K562 (cell line): ENCODE measurements at regions not wholly inside any gene's neighbourhood (a gene's known extent, or its start where the extent isn't known, plus 50 kb on each side); places are given as distances from the start of the nearest gene placed in this dataset.
A peak's percentile ranks its signal among the peaks of the same experiment; 100 is the strongest.

Experiments
- ATAC-seq: fragments of 200-7000 bp; cut with Tn5 transposase; 3 replicates; pipeline ENCODE4 v1.9.1; 2020; ENCODE audit warnings: moderate library complexity
- BruUV-seq: library from RNA; stranded (reverse); fragments of 400-500 nt; replicated peaks from 2 replicates; lab custom pipeline; 2021; lab: Mats Ljungman, UMichigan
- CTCF ChIA-PET: fragments of 300-600 bp; formaldehyde crosslinking; extraction: SDS; loops from one replicate; lab custom pipeline; 2021; ENCODE audit warnings: low intra/inter-chr PET ratio; lab: Yijun Ruan, JAX
- POLR2A ChIA-PET: fragments of 300-600, 350-650 bp; sonication (Branson Sonifier 250); formaldehyde crosslinking; extraction: SDS; loops from one replicate; lab custom pipeline; 2021; ENCODE audit warnings: antibody characterized with exemption, inconsistent platforms; lab: Yijun Ruan, JAX
- DNase-seq, 4 experiments: peaks; one replicate each; pipeline versions ENCODE4 v3.0.0 to v3.0.0-alpha.2; 2011 to 2018; ENCODE audit warnings: low spot score in 3 of 4, mixed read lengths in 3 of 4; ENCODE audit errors: extremely low read depth in 1 of 4
- FAIRE-seq: peaks from 2 replicates; lab custom pipeline; 2011; peaks lifted over from hg19 to GRCh38; lab: Jason Lieb, UNC
- H2AFZ ChIP-seq: 2 replicates; pipeline ENCODE4 v1.6.0; 2011; ENCODE audit warnings: low read depth, low read length, control low read depth, inconsistent platforms
- H3K27ac ChIP-seq: fragments of 200-600 bp; 3 replicates; pipeline ENCODE4 v1.8.0; 2011; ENCODE audit warnings: low read depth, mild to moderate bottlenecking, control low read depth, inconsistent platforms, low read length, moderate library complexity, mixed read lengths; ENCODE audit errors: extremely low read depth
- H3K27me3 ChIP-seq, 2 experiments: fragments of 300-600 bp in 1 of 2; 2 replicates in 1 of 2; 3 replicates in 1 of 2; pipeline versions ENCODE4 v1.6.0 to v1.8.0; 2011; ENCODE audit warnings: inconsistent platforms in 2 of 2, low read length in 2 of 2, mild to moderate bottlenecking in 1 of 2, mixed read lengths in 1 of 2, moderate library complexity in 1 of 2; ENCODE audit not compliant: control insufficient read depth in 2 of 2, insufficient read depth in 2 of 2
- H3K36me3 ChIP-seq: fragments of 300-600 bp; 3 replicates; pipeline ENCODE4 v1.8.0; 2011; ENCODE audit warnings: mild to moderate bottlenecking, low read length, inconsistent platforms; ENCODE audit not compliant: control insufficient read depth, insufficient read depth
- H3K4me1 ChIP-seq, 2 experiments: fragments of 200-600 bp in 1 of 2; replicated peaks in 1 of 2; 2 replicates in 1 of 2; 3 replicates in 1 of 2; pipeline versions ENCODE4 v1.5.1 to v1.8.0; 2011; ENCODE audit warnings: inconsistent platforms in 2 of 2, low read length in 2 of 2, mild to moderate bottlenecking in 1 of 2, mixed read lengths in 1 of 2, moderate library complexity in 1 of 2; ENCODE audit not compliant: control insufficient read depth in 2 of 2, insufficient read depth in 2 of 2
- H3K4me2 ChIP-seq: 2 replicates; pipeline ENCODE4 v1.6.1; 2011; ENCODE audit warnings: low read length, control low read depth, inconsistent platforms, mixed read lengths; ENCODE audit not compliant: insufficient read depth
- H3K4me3 ChIP-seq: fragments of 200-600 bp; sonication (generic), shearing (Covaris generic); 2 replicates; pipeline ENCODE4 v1.5.1; 2016; ENCODE audit warnings: control low read depth, inconsistent platforms
- H3K79me2 ChIP-seq: fragments of 200-600 bp; 3 replicates; pipeline ENCODE4 v1.8.0; 2011; ENCODE audit warnings: low read length, inconsistent platforms; ENCODE audit not compliant: control insufficient read depth, insufficient read depth
- H3K9ac ChIP-seq, 2 experiments: 2 replicates each; pipeline versions ENCODE4 v1.6.0 to v1.6.1; 2011; ENCODE audit warnings: low read depth in 2 of 2, low read length in 2 of 2, control low read depth in 1 of 2, inconsistent platforms in 1 of 2, mild to moderate bottlenecking in 1 of 2, mixed read lengths in 1 of 2; ENCODE audit not compliant: insufficient read depth in 1 of 2
- H3K9me1 ChIP-seq: one replicate; pipeline ENCODE4 v1.6.0; 2011; ENCODE audit warnings: inconsistent platforms, mild to moderate bottlenecking, low read length, moderate library complexity; ENCODE audit not compliant: control insufficient read depth, insufficient read depth
- H3K9me3 ChIP-seq: replicated peaks from 2 replicates; pipeline ENCODE4 v1.5.1; 2011; ENCODE audit warnings: low read depth, low read length, inconsistent platforms; ENCODE audit not compliant: control insufficient read depth, insufficient read depth
- H4K20me1 ChIP-seq: replicated peaks from 2 replicates; pipeline ENCODE4 v1.6.1; 2011; ENCODE audit warnings: low read length, inconsistent platforms, mixed read lengths; ENCODE audit not compliant: control insufficient read depth, insufficient read depth
- CC2D1A ChIP-seq: fragments of 450-650 bp; IDR thresholded peaks from 2 replicates; pipeline ENCODE4 v1.6.1; 2017; ENCODE audit warnings: mild to moderate bottlenecking
- FOSL1 ChIP-seq: fragments of 200-800 bp; sonication (Bioruptor generic); conservative IDR thresholded peaks from 2 replicates; pipeline ENCODE4 v1.6.1; 2016; ENCODE audit warnings: missing genetic modification characterization, missing compliant biosample characterization
- JUND ChIP-seq, 2 experiments: IDR thresholded peaks; 2 replicates in 1 of 2; 3 replicates in 1 of 2; pipeline ENCODE4 v1.6.1; 2011; ENCODE audit warnings: borderline replicate concordance in 2 of 2, low read depth in 2 of 2, low read length in 2 of 2, improper control_type of control experiment in 1 of 2, missing biosample characterization in 1 of 2, missing genetic modification characterization in 1 of 2, missing genetic modification reagents in 1 of 2
- MECOM ChIP-seq: fragments of 250-450 bp; sonication (Bioruptor Pico); IDR thresholded peaks from 2 replicates; pipeline ENCODE4 v1.8.0; 2022; ENCODE audit warnings: inconsistent platforms
- NFIC ChIP-seq: fragments of 450-650 bp; IDR thresholded peaks from 2 replicates; pipeline ENCODE4 v1.6.1; 2017; ENCODE audit warnings: mild to moderate bottlenecking, inconsistent platforms
- NFIX ChIP-seq: fragments of 250-450 bp; sonication (Bioruptor Pico); IDR thresholded peaks from 2 replicates; pipeline ENCODE4 v1.4.0; 2020; ENCODE audit warnings: low read depth, mild to moderate bottlenecking, moderate library complexity
- RFX1 ChIP-seq: fragments of 450-650 bp; IDR thresholded peaks from 2 replicates; pipeline ENCODE4 v1.6.1; 2016; ENCODE audit warnings: mild to moderate bottlenecking, moderate library complexity
- RHOXF2B ChIP-seq: fragments of 250-450 bp; sonication (Bioruptor Pico); conservative IDR thresholded peaks from 2 replicates; pipeline ENCODE4 v1.5.1; 2021
- SIN3A ChIP-seq, 2 experiments: fragments of 150-350 bp in 1 of 2; IDR thresholded peaks; 2 replicates each; pipeline ENCODE4 v1.6.1; 2011 to 2016; ENCODE audit warnings: borderline replicate concordance in 2 of 2, low read depth in 2 of 2, low read length in 2 of 2, mild to moderate bottlenecking in 2 of 2, moderate library complexity in 2 of 2; ENCODE audit not compliant: control insufficient read depth in 1 of 2
- WHSC1 ChIP-seq: IDR thresholded peaks from one replicate; pipeline ENCODE4 v1.6.1; 2012; ENCODE audit warnings: low read length, control low read depth, inconsistent platforms
- WGBS: fragments of 100-300 bp; shearing (Covaris generic); methylation state at CpG from one replicate; pipeline ENCODE4 v1.1.6; 2016; ENCODE audit warnings: low coverage, mixed read lengths; ENCODE audit not compliant: insufficient coverage; ENCODE audit errors: missing lambda C conversion rate; 5-methylcytosine and 5-hydroxymethylcytosine counted together
- in situ Hi-C: fragments of 300-500 bp; cut with MboI; formaldehyde crosslinking; loops from 4 replicates; pipeline ENCODE4 v1.15.0; 2018; ENCODE audit warnings: inconsistent platforms, mixed read lengths
- intact Hi-C: fragments of 100-400 bp; cut with micrococcal nuclease; formaldehyde crosslinking; loops from 2 replicates; pipeline ENCODE4 v1.14.2; 2022
- TF ChIP-seq, protein P1 (sequence below): fragments of 450-650 bp; IDR thresholded peaks from 2 replicates; pipeline ENCODE4 v1.6.1; 2014; ENCODE audit warnings: low read depth, mild to moderate bottlenecking, moderate library complexity, borderline replicate concordance
- TF ChIP-seq, protein P2 (sequence below): fragments of 450-650 bp; IDR thresholded peaks from 2 replicates; pipeline ENCODE4 v1.6.1; 2017; ENCODE audit warnings: antibody characterized with exemption

DNA sequence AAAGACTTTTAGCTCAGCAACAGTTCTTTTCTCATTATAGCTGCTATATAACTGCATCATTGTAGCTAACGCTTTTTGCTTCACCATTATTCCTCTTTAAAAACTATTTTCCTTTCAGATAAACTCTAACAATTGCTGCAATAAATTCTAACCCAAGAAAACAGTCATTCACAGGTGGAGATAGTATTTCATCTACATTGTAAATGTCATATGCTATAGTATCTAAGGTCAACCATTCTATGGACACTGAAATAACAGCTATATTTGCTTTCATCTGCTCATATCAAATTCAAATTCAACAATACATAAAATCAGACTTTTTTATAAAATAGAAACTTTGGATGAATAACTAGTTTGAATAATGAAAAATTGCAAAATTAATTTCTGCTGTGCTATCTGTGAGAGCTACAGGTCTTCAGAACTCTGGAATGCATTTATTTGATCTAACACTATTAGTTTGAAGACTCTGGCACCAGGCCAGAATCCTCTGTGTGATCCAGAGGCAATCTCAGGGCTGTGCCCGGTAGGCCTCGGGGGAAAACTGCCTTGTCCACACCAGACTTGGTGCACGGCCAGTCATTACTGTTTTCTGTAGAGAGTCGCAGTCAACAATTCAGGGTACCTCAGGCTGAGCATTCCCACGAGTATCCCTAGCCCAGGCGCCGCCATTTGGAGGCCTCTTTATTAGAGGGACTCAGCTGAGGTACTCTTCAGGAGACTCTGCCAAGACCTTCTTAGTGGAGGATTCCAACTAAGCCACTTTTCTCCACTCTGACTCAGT lies 332.4 kb downstream of the SLC7A11 start:
- no peaks in the 10 kb centered on the region for H3K9me1 ChIP-seq
- no peaks in the 10 kb centered on the region for H3K4me1 ChIP-seq
- H3K9ac ChIP-seq = no peak overlapping the region
- ATAC-seq (no peak), DNase-seq (peak in 1 of 4 experiments; percentile 4), FAIRE-seq (no peak)
- H3K4me2 ChIP-seq = no peak overlapping the region
- no peak overlapping the region for H3K27ac ChIP-seq
- no peaks in the 10 kb centered on the region for H4K20me1 ChIP-seq
- H3K4me3 ChIP-seq = no peak overlapping the region
- H3K36me3 ChIP-seq = no peaks in the 10 kb centered on the region
- BruUV-seq = no TSS peak
- in situ Hi-C loops (no loop called here), intact Hi-C loops (no loop called here)
- no peaks in the 10 kb centered on the region for H3K79me2 ChIP-seq
- no peaks in the 10 kb centered on the region for H3K9me3 ChIP-seq
- WGBS = 6% methylated on average over 8 of the region's 8 CpGs
- CTCF ChIA-PET = no interaction called here
- H3K27me3 ChIP-seq = no peaks in the 10 kb centered on the region
- H2AFZ ChIP-seq = peak overlapping the region; percentile 52; the same call in 1 of the 2 replicates
- TF ChIP-seq NFIC (peak; percentile 79), WHSC1 (no peak)
- TF ChIP-seq, protein P1, sequence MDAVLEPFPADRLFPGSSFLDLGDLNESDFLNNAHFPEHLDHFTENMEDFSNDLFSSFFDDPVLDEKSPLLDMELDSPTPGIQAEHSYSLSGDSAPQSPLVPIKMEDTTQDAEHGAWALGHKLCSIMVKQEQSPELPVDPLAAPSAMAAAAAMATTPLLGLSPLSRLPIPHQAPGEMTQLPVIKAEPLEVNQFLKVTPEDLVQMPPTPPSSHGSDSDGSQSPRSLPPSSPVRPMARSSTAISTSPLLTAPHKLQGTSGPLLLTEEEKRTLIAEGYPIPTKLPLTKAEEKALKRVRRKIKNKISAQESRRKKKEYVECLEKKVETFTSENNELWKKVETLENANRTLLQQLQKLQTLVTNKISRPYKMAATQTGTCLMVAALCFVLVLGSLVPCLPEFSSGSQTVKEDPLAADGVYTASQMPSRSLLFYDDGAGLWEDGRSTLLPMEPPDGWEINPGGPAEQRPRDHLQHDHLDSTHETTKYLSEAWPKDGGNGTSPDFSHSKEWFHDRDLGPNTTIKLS = no peak
- POLR2A ChIA-PET = no interaction called here

DNA sequence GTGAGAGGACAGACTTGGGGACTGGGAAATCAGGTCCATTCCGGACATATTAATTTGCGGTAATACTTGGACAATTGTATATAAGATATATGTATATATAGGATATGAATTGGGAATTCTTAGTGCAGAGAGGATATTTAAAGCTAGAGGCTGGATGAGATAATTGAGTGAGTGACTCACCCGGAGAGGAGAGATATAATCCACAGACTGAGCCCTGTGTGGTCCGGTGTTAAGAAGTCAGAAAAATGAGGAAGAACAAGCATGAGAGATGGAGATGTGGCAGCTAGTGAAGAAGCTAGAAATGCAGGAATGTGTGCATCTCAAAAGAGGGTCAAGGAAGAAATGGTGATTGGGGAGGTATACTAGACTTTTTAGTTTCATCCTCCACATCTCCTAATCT lies 336.2 kb downstream of the SLC7A11 start:
- no peak overlapping the region for H3K4me2 ChIP-seq
- H3K36me3 ChIP-seq = no peaks in the 10 kb centered on the region
- DNase-seq = no peak
- no peaks in the 10 kb centered on the region for H3K4me1 ChIP-seq
- no peaks in the 10 kb centered on the region for H3K9me3 ChIP-seq
- in situ Hi-C loops (no loop called here), intact Hi-C loops (no loop called here)
- 2% methylated on average over 4 of the region's 4 CpGs for WGBS
- H3K9ac ChIP-seq = no peak overlapping the region
- no peak for FAIRE-seq
- no peak for ATAC-seq
- H3K9me1 ChIP-seq = no peaks in the 10 kb centered on the region
- no TSS peak for BruUV-seq
- no peaks in the 10 kb centered on the region for H3K79me2 ChIP-seq
- ChIA-PET CTCF (no interaction called here), POLR2A (no interaction called here)
- H3K27ac ChIP-seq = no peak overlapping the region
- H3K4me3 ChIP-seq = no peak overlapping the region
- H3K27me3 ChIP-seq = no peaks in the 10 kb centered on the region
- H4K20me1 ChIP-seq = no peaks in the 10 kb centered on the region
- no peak overlapping the region for H2AFZ ChIP-seq
- TF ChIP-seq RFX1 (no peak), JUND (IDR thresholded peaks at IDR 0.05; ENCODE audit: borderline replicate concordance, low read depth, low read length) (no peak), JUND (tag; IDR thresholded peaks at IDR 0.05; ENCODE audit: borderline replicate concordance, low read depth, low read length) (peak; percentile 45; the same call in 1 of the 3 replicates), CC2D1A (peak; percentile 42; the same call in 1 of the 2 replicates), MECOM (no peak), FOSL1 (tag) (peak; percentile 52; the same call in 1 of the 2 replicates), SIN3A (IDR thresholded peaks at IDR 0.05; ENCODE audit: borderline replicate concordance in 2 of 2, control insufficient read depth in 1 of 2, low read depth in 2 of 2, low read length in 2 of 2) (no peak), NFIX (CRISPR knock-in tag) (no peak), RHOXF2B (CRISPR knock-in tag) (no peak)
- TF ChIP-seq, protein P2, sequence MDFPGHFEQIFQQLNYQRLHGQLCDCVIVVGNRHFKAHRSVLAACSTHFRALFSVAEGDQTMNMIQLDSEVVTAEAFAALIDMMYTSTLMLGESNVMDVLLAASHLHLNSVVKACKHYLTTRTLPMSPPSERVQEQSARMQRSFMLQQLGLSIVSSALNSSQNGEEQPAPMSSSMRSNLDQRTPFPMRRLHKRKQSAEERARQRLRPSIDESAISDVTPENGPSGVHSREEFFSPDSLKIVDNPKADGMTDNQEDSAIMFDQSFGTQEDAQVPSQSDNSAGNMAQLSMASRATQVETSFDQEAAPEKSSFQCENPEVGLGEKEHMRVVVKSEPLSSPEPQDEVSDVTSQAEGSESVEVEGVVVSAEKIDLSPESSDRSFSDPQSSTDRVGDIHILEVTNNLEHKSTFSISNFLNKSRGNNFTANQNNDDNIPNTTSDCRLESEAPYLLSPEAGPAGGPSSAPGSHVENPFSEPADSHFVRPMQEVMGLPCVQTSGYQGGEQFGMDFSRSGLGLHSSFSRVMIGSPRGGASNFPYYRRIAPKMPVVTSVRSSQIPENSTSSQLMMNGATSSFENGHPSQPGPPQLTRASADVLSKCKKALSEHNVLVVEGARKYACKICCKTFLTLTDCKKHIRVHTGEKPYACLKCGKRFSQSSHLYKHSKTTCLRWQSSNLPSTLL = peak; percentile 81; the same call in 1 of the 2 replicates
